Lower lobe of right lung (tissue), 2 donors: ENCODE measurements at regions not wholly inside any gene's neighbourhood (a gene's known extent, or its start where the extent isn't known, plus 50 kb on each side); places are given as distances from the start of the nearest gene placed in this dataset.

Experiments
- ATAC-seq, 2 donors: fragments of 200-7000 bp; cut with Tn5 transposase; one replicate each; pipeline ENCODE4 v1.9.1; 2020 to 2022; ENCODE audit warnings: mild to moderate bottlenecking in 2 of 2, moderate library complexity in 2 of 2
- DNase-seq: peaks from one replicate; pipeline ENCODE4 v3.0.0-alpha.2; 2020
- H3K27ac ChIP-seq: fragments of 200-600 bp; one replicate; pipeline ENCODE4 v1.8.0; 2022
- H3K27me3 ChIP-seq: fragments of 200-600 bp; one replicate; pipeline ENCODE4 v1.8.0; 2022; ENCODE audit warnings: low read depth
- H3K36me3 ChIP-seq: fragments of 200-600 bp; one replicate; pipeline ENCODE4 v1.8.0; 2022; ENCODE audit warnings: mild to moderate bottlenecking
- H3K4me1 ChIP-seq: fragments of 200-600 bp; one replicate; pipeline ENCODE4 v1.8.0; 2022
- H3K4me3 ChIP-seq: fragments of 200-600 bp; one replicate; pipeline ENCODE4 v1.8.0; 2022; ENCODE audit warnings: mild to moderate bottlenecking
- H3K9me3 ChIP-seq: fragments of 200-600 bp; one replicate; pipeline ENCODE4 v1.8.0; 2022
- intact Hi-C: fragments of 100-400 bp; cut with DNase I; formaldehyde crosslinking; loops from one replicate; pipeline ENCODE4 v1.11.0; 2022
- TF ChIP-seq, protein P1 (sequence below): fragments of 200-600 bp; IDR thresholded peaks from one replicate; pipeline ENCODE4 v1.8.0; 2022; ENCODE audit warnings: antibody characterized with exemption, mild to moderate bottlenecking
- donor health status: DM: no; HTN: yes; CAD: no; lungs with severe emphysema.

DNA sequence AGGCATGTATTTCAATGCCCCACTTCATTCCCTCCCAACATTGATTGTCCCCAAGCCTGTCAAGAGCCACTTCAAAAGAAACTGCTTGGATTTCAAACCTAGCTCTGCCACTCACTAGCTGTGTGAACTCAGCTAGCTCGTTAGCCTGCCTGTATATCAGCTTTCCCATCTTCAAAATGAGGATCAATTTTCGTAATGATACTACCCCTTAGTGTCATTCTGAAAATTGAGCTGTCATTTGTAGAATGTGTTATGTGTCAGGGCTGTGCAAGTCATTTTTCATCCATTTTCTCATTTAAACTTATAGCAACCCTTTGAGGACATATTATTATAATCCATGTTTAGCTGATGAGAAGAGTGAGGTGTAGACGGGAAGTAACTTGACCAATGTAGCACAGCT is 88.6 kb downstream of the TRIM42 start:
- TF ChIP-seq, protein P1, sequence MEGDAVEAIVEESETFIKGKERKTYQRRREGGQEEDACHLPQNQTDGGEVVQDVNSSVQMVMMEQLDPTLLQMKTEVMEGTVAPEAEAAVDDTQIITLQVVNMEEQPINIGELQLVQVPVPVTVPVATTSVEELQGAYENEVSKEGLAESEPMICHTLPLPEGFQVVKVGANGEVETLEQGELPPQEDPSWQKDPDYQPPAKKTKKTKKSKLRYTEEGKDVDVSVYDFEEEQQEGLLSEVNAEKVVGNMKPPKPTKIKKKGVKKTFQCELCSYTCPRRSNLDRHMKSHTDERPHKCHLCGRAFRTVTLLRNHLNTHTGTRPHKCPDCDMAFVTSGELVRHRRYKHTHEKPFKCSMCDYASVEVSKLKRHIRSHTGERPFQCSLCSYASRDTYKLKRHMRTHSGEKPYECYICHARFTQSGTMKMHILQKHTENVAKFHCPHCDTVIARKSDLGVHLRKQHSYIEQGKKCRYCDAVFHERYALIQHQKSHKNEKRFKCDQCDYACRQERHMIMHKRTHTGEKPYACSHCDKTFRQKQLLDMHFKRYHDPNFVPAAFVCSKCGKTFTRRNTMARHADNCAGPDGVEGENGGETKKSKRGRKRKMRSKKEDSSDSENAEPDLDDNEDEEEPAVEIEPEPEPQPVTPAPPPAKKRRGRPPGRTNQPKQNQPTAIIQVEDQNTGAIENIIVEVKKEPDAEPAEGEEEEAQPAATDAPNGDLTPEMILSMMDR = no peak
- DNase-seq (no peak), ATAC-seq (no peak)
- Histone ChIP-seq H3K9me3 (no peaks in the 10 kb centered on the region), H3K4me1 (no peaks in the 10 kb centered on the region), H3K27ac (no peak overlapping the region), H3K27me3 (no peaks in the 10 kb centered on the region), H3K36me3 (no peaks in the 10 kb centered on the region), H3K4me3 (no peak overlapping the region)
- intact Hi-C loops = no loop called here

GRCh38 chr3:140767566-140767965 is 89.7 kb downstream of the TRIM42 start:
- H3K4me3 ChIP-seq = no peak overlapping the region
- TF ChIP-seq, protein P1 = no peak
- ATAC-seq = no peak

GRCh38 chr3:140768941-140769340 is 91.1 kb downstream of the TRIM42 start:
- TF ChIP-seq, protein P1 = no peak
- H3K9me3 ChIP-seq = no peaks in the 10 kb centered on the region
- H3K36me3 ChIP-seq = no peaks in the 10 kb centered on the region
- no peaks in the 10 kb centered on the region for H3K27me3 ChIP-seq
- no peak overlapping the region for H3K27ac ChIP-seq
- ATAC-seq (no peak), DNase-seq (no peak)
- H3K4me1 ChIP-seq = no peaks in the 10 kb centered on the region
- no peak overlapping the region for H3K4me3 ChIP-seq
- intact Hi-C loops = no loop called here

More at GRCh38 chr3:140767566-140767965, 89.7 kb downstream of the TRIM42 start:
- no peak for DNase-seq
- Histone ChIP-seq H3K27ac (no peak overlapping the region), H3K27me3 (no peaks in the 10 kb centered on the region), H3K4me1 (no peaks in the 10 kb centered on the region), H3K36me3 (no peaks in the 10 kb centered on the region), H3K9me3 (no peaks in the 10 kb centered on the region)
- intact Hi-C loops = no loop called here

GRCh38 chr3:140769951-140770350 is 92.1 kb downstream of the TRIM42 start:
- TF ChIP-seq, protein P1 = no peak
- no peak for DNase-seq
- no peaks in the 10 kb centered on the region for H3K27me3 ChIP-seq
- intact Hi-C loops = no loop called here
- H3K27ac ChIP-seq = no peak overlapping the region
- H3K4me1 ChIP-seq = no peaks in the 10 kb centered on the region
- no peaks in the 10 kb centered on the region for H3K9me3 ChIP-seq
- no peak for ATAC-seq
- H3K36me3 ChIP-seq = no peaks in the 10 kb centered on the region
- H3K4me3 ChIP-seq = no peak overlapping the region

DNA sequence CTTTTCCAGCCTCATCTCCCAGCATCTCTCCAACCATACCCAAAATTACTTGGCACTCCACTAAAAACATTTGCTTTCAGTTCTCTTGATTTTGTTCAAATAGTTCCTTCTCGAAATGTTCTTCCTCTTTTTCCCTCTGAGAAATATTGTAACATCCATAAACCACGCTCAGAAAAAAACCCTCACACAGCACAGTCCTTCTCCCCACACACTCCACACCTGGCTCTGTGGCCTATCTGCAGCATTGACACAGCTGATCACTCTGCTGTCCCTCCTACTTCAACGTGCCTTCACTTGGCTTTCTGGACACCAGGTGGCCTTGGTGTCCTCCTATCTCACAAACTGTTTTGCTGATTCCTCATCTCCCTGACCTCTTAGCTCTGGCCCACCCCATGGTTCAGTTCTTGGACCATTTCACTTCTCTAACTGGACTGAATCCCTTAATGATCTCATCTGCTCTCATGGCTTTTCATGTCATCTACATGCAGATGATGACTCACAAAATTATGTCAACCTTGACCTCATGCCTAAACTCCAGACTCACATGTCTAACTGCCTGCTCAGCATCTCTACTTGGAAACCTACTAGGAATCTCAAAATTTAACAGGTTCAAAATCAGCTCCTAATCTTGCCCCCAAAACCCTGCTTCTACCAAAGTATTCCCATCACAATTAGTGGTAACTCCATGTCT is 93.3 kb downstream of the TRIM42 start:
- Histone ChIP-seq H3K4me1 (no peaks in the 10 kb centered on the region), H3K4me3 (no peak overlapping the region), H3K36me3 (no peaks in the 10 kb centered on the region), H3K9me3 (no peaks in the 10 kb centered on the region), H3K27ac (no peak overlapping the region), H3K27me3 (no peaks in the 10 kb centered on the region)
- ATAC-seq (no peak), DNase-seq (no peak)
- TF ChIP-seq, protein P1 = no peak
- intact Hi-C loops = no loop called here
